ENCODE measurements at regions not wholly inside any gene's neighbourhood (a gene's known extent, or its start where the extent isn't known, plus 50 kb on each side); places are given as distances from the start of the nearest gene placed in this dataset.

- intact Hi-C loops (cut with micrococcal nuclease): no loop called here
- H3K9me2 ChIP-seq (ENCODE audit: insufficient read depth): no peaks in the 10 kb centered on the region
- no peak overlapping the region for H3K9ac ChIP-seq (ENCODE audit: low read length)
- ATAC-seq: no peak
- CTCF ChIA-PET: no interaction called here
- POLR2A ChIA-PET: no interaction called here
- TF ChIP-seq CEBPB (IDR thresholded peaks at IDR 0.05; ENCODE audit: low read depth): no peak
- no peak for TF ChIP-seq POLR2A (IDR thresholded peaks at IDR 0.05; ENCODE audit: borderline replicate concordance, extremely low read depth, insufficient read depth, insufficient read length)
- no peak for TF ChIP-seq CTCF (IDR thresholded peaks at IDR 0.05 in 2 of 3, conservative IDR thresholded peaks at IDR 0.05 in 1 of 3; ENCODE audit: borderline replicate concordance in 1 of 3, insufficient read depth in 1 of 3, low read depth in 2 of 3, low read length in 2 of 3)
- TF ChIP-seq MAX (IDR thresholded peaks at IDR 0.05): no peak
- no peak for TF ChIP-seq ATF3 (IDR thresholded peaks at IDR 0.05)
- TF ChIP-seq TCF7L2 (IDR thresholded peaks at IDR 0.05; ENCODE audit: borderline replicate concordance, extremely low read depth, insufficient read depth, insufficient read length): no peak
- no peak for TF ChIP-seq YY1 (IDR thresholded peaks at IDR 0.05; ENCODE audit: extremely low read depth, insufficient replicate concordance, low read depth, low read length)
- TF ChIP-seq RAD21 (IDR thresholded peaks at IDR 0.05; ENCODE audit: low read depth): no peak
- no peak for TF ChIP-seq EGR1 (IDR thresholded peaks at IDR 0.05; ENCODE audit: low read depth)
- TF ChIP-seq JUND (IDR thresholded peaks at IDR 0.05): no peak
- TF ChIP-seq ZFX (IDR thresholded peaks at IDR 0.05): no peak
- no peak for TF ChIP-seq SRF (IDR thresholded peaks at IDR 0.05; ENCODE audit: low read depth)
- TF ChIP-seq EZH2 (IDR thresholded peaks at IDR 0.05): no peak
- TF ChIP-seq SP1 (IDR thresholded peaks at IDR 0.05; ENCODE audit: low read depth): no peak
- H3K4me2 ChIP-seq (ENCODE audit: low read length): no peak overlapping the region
- no peak overlapping the region for H3K27ac ChIP-seq (ENCODE audit: low read depth, low read length)
- no peak overlapping the region for H3K4me3 ChIP-seq (replicated peaks in 1 of 2; ENCODE audit: low read depth in 1 of 2, low read length in 2 of 2)
- no peaks in the 10 kb centered on the region for H3K27me3 ChIP-seq (ENCODE audit: insufficient read depth, low read length)
- DNase-seq (ENCODE audit: low read depth, low spot score): no peak
- no peaks in the 10 kb centered on the region for H3K36me3 ChIP-seq (ENCODE audit: control insufficient read depth in 1 of 2, insufficient read depth in 2 of 2, low read length in 2 of 2)
- BruUV-seq (replicated peaks): no TSS peak
- H3K9me3 ChIP-seq (ENCODE audit: control insufficient read depth in 1 of 2, insufficient read depth in 1 of 2, low read depth in 1 of 2, low read length in 2 of 2): no peaks in the 10 kb centered on the region
- H3K79me2 ChIP-seq (ENCODE audit: insufficient read depth, low read length): no peaks in the 10 kb centered on the region
- RAD21 ChIA-PET (ENCODE audit: low non-redundant PET in 1 of 2, low total read pairs in 2 of 2, uncharacterized antibody in 2 of 2, unreplicated experiment in 2 of 2): no interaction called here
- H4K20me1 ChIP-seq (ENCODE audit: insufficient read depth): no peaks in the 10 kb centered on the region
- H3K4me1 ChIP-seq (ENCODE audit: control insufficient read depth in 1 of 2, insufficient read depth in 2 of 2, low read length in 2 of 2): no peaks in the 10 kb centered on the region
- no peak overlapping the region for H2AFZ ChIP-seq (ENCODE audit: low read depth, low read length, poor library complexity, severe bottlenecking)
Observed at GRCh38 chr7:145151676-145152075, 315.8 kb upstream of the TPK1 start.

Measured in HCT116 (cell line).